ENCODE measurements at regions not wholly inside any gene's neighbourhood (a gene's known extent, or its start where the extent isn't known, plus 50 kb on each side); places are given as distances from the start of the nearest gene placed in this dataset.
"Not testable (repeated sequence)": the region's sequence is repeated elsewhere in the genome, so short reads cannot be mapped to it uniquely, and the experiment has no call there.

- Histone ChIP-seq H2AFZ (ENCODE audit: low read depth, low read length, poor library complexity, severe bottlenecking) (no peak overlapping the region), H3K79me2 (ENCODE audit: insufficient read depth, low read length) (no peaks in the 10 kb centered on the region), H3K9me3 (ENCODE audit: control insufficient read depth in 1 of 2, insufficient read depth in 1 of 2, low read depth in 1 of 2, low read length in 2 of 2) (no peaks in the 10 kb centered on the region), H3K9ac (ENCODE audit: low read length) (no peak overlapping the region), H3K36me3 (ENCODE audit: control insufficient read depth in 1 of 2, insufficient read depth in 2 of 2, low read length in 2 of 2) (no peaks in the 10 kb centered on the region), H3K27me3 (ENCODE audit: insufficient read depth, low read length) (no peaks in the 10 kb centered on the region), H3K4me1 (ENCODE audit: control insufficient read depth in 1 of 2, insufficient read depth in 2 of 2, low read length in 2 of 2) (no peaks in the 10 kb centered on the region), H3K4me2 (ENCODE audit: low read length) (no peak overlapping the region), H4K20me1 (ENCODE audit: insufficient read depth) (no peaks in the 10 kb centered on the region), H3K27ac (ENCODE audit: low read depth, low read length) (no peak overlapping the region), H3K9me2 (ENCODE audit: insufficient read depth) (no peaks in the 10 kb centered on the region), H3K4me3 (replicated peaks in 1 of 2; ENCODE audit: low read depth in 1 of 2, low read length in 2 of 2) (no peak overlapping the region)
- TF ChIP-seq EGR1 (IDR thresholded peaks at IDR 0.05; ENCODE audit: low read depth) (no peak), RAD21 (IDR thresholded peaks at IDR 0.05; ENCODE audit: low read depth) (peak; percentile 39)
- RAD21 ChIA-PET (ENCODE audit: low non-redundant PET in 1 of 2, low total read pairs in 2 of 2, uncharacterized antibody in 2 of 2, unreplicated experiment in 2 of 2) = no interaction called here
- BruUV-seq (replicated peaks) = no TSS peak
- no peak for DNase-seq (ENCODE audit: low read depth, low spot score)
- POLR2A ChIA-PET = no interaction called here
- CTCF ChIA-PET = no interaction called here
- intact Hi-C loops (cut with micrococcal nuclease) = loop anchor here (10.0 kb wide), 1 partner anchor 649 kb away; the partner anchor contains the start of gene TENT5A
- no peak for ATAC-seq
Observed at GRCh38 chr6:81105998-81106397, 646.5 kb downstream of the TENT5A start.

- no TSS peak for BruUV-seq (replicated peaks)
- ChIA-PET RAD21 (ENCODE audit: low non-redundant PET in 1 of 2, low total read pairs in 2 of 2, uncharacterized antibody in 2 of 2, unreplicated experiment in 2 of 2) (no interaction called here), POLR2A (no interaction called here), CTCF (no interaction called here)
- H3K9me2 ChIP-seq (ENCODE audit: insufficient read depth) = no peaks in the 10 kb centered on the region
- no peak overlapping the region for H2AFZ ChIP-seq (ENCODE audit: low read depth, low read length, poor library complexity, severe bottlenecking)
- H3K4me1 ChIP-seq (ENCODE audit: control insufficient read depth in 1 of 2, insufficient read depth in 2 of 2, low read length in 2 of 2) = no peaks in the 10 kb centered on the region
- H3K9ac ChIP-seq (ENCODE audit: low read length) = no peak overlapping the region
- no peaks in the 10 kb centered on the region for H3K36me3 ChIP-seq (ENCODE audit: control insufficient read depth in 1 of 2, insufficient read depth in 2 of 2, low read length in 2 of 2)
- intact Hi-C loops (cut with micrococcal nuclease) = no loop called here
- no peak overlapping the region for H3K27ac ChIP-seq (ENCODE audit: low read depth, low read length)
- no peak overlapping the region for H3K4me2 ChIP-seq (ENCODE audit: low read length)
- H4K20me1 ChIP-seq (ENCODE audit: insufficient read depth) = no peaks in the 10 kb centered on the region
- ATAC-seq (no peak), DNase-seq (ENCODE audit: low read depth, low spot score) (no peak)
- no peaks in the 10 kb centered on the region for H3K79me2 ChIP-seq (ENCODE audit: insufficient read depth, low read length)
- H3K27me3 ChIP-seq (ENCODE audit: insufficient read depth, low read length) = no peaks in the 10 kb centered on the region
- no peaks in the 10 kb centered on the region for H3K9me3 ChIP-seq (ENCODE audit: control insufficient read depth in 1 of 2, insufficient read depth in 1 of 2, low read depth in 1 of 2, low read length in 2 of 2)
- TF ChIP-seq EZH2 (IDR thresholded peaks at IDR 0.05) (no peak), CBX3 (IDR thresholded peaks at IDR 0.05; ENCODE audit: low read depth) (no peak), CEBPB (IDR thresholded peaks at IDR 0.05; ENCODE audit: low read depth) (no peak), POLR2AphosphoS5 (IDR thresholded peaks at IDR 0.05; ENCODE audit: low read depth, low read length) (no peak), EGR1 (IDR thresholded peaks at IDR 0.05; ENCODE audit: low read depth) (no peak), FOSL1 (IDR thresholded peaks at IDR 0.05; ENCODE audit: low read depth) (no peak), EZH2phosphoT487 (IDR thresholded peaks at IDR 0.05; ENCODE audit: borderline replicate concordance) (no peak), TCF7L2 (IDR thresholded peaks at IDR 0.05; ENCODE audit: borderline replicate concordance, extremely low read depth, insufficient read depth, insufficient read length) (no peak), SRF (IDR thresholded peaks at IDR 0.05; ENCODE audit: low read depth) (no peak), MAX (IDR thresholded peaks at IDR 0.05) (no peak)
- H3K4me3 ChIP-seq (replicated peaks in 1 of 2; ENCODE audit: low read depth in 1 of 2, low read length in 2 of 2) = no peak overlapping the region
Observed at GRCh38 chr6:81098109-81098814, 654.2 kb downstream of the TENT5A start.

GRCh38 chr6:81096464-81096863 is 656.0 kb downstream of the TENT5A start:
- POLR2A ChIA-PET; H3K27ac ChIP-seq (ENCODE audit: low read depth, low read length); ATAC-seq; H3K9ac ChIP-seq (ENCODE audit: low read length); H3K36me3 ChIP-seq (ENCODE audit: control insufficient read depth in 1 of 2, insufficient read depth in 2 of 2, low read length in 2 of 2); RAD21 ChIA-PET (ENCODE audit: low non-redundant PET in 1 of 2, low total read pairs in 2 of 2, uncharacterized antibody in 2 of 2, unreplicated experiment in 2 of 2); H3K9me3 ChIP-seq (ENCODE audit: control insufficient read depth in 1 of 2, insufficient read depth in 1 of 2, low read depth in 1 of 2, low read length in 2 of 2); H3K4me1 ChIP-seq (ENCODE audit: control insufficient read depth in 1 of 2, insufficient read depth in 2 of 2, low read length in 2 of 2); BruUV-seq (replicated peaks); H3K4me2 ChIP-seq (ENCODE audit: low read length); DNase-seq (ENCODE audit: low read depth, low spot score); intact Hi-C loops (cut with micrococcal nuclease); H2AFZ ChIP-seq (ENCODE audit: low read depth, low read length, poor library complexity, severe bottlenecking); H3K27me3 ChIP-seq (ENCODE audit: insufficient read depth, low read length); H3K79me2 ChIP-seq (ENCODE audit: insufficient read depth, low read length); H4K20me1 ChIP-seq (ENCODE audit: insufficient read depth); H3K4me3 ChIP-seq (replicated peaks in 1 of 2; ENCODE audit: low read depth in 1 of 2, low read length in 2 of 2); H3K9me2 ChIP-seq (ENCODE audit: insufficient read depth): not testable (repeated sequence)
- CTCF ChIA-PET = interaction anchor here (1.5 kb wide), 1 partner anchor 20 kb away, joined by 4 read pairs; no protein-coding TSS in a partner anchor
